NCI-H2081 treated with DMSO at 0.1 percent for 48 hours (cell line): ENCODE measurements at regions not wholly inside any gene's neighbourhood (a gene's known extent, or its start where the extent isn't known, plus 50 kb on each side); places are given as distances from the start of the nearest gene placed in this dataset.
"Not testable (repeated sequence)": the region's sequence is repeated elsewhere in the genome, so short reads cannot be mapped to it uniquely, and the experiment has no call there.

Source experiments
- DNase-seq: peaks from one replicate; lab custom pipeline; 2025; lab: John Stamatoyannopoulos, UW

DNA sequence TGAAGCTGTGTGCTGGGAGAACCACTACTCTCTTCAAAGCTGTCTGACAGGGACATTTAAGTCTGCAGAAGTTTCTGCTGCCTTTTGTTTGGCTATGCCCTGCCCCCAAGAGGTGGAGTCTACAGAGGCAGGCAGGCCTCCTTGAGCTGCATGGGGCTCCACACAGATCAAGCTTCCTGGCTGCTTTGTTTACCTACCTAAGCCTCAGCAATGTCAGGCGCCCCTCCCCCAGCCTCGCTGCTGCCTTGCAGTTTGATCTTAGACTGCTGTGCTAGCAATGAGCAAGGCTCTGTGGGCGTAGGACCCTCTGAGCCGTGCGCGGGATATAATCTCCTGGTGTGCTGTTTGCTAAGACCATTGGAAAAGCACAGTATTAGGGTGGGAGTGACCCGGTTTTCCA, 103.3 kb upstream of the SALL1 start:
- not testable (repeated sequence) for DNase-seq

GRCh38 chr16:51248217-51248616, 97.1 kb upstream of the SALL1 start:
- DNase-seq: no peak

DNA sequence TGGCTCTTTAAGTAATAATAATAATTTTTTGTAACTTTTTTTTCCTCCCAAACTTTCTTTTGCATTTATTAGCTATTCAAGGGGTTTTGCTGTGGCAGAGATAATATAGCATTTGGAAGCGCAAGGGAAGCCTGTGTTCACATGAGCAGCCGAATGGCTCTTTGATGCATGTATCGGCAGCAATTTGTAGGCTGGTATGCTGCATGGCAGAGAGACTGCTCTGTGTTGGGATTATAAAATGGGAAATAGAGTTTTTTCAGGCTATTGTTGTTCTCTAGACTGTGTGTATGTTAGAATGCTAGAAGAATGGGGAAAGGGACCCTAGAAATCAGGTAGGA, 94.6 kb upstream of the SALL1 start:
- DNase-seq: no peak

DNA sequence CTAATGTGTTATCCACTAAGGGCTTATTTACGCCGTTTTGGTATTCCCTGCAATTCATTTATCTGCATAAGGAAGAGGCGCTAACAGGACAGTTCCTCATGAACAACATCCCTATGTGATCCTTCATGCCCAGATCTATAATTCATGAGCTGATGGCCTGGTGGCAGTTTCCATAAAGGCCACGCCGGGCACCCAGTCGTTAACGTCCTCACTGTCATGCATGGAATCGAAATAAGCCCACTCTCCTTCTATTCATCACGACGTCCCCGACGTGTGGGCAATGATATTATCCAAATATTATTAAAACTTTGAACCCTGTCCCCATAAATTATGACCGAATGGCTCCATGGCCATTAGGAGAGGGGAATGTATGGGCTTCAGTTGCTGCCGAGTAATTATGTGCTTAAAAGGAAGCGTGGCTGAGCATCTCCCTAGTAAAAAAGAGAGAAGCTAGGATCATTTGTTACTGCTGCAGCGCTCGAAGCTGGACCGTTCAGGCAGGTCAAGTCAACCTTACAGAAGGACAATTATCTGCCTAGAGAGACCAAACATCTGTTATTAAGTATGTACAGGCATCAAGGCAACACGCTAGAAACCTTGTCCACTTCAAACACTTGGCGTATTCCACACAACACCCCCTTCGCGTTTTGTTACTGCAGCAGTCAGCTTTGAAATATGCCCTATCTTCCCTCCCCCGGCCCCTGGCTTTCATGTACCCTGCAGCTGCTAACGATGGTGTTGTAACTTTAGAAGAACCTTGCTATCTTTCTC, 94.0 kb upstream of the SALL1 start:
- DNase-seq: no peak

DNA sequence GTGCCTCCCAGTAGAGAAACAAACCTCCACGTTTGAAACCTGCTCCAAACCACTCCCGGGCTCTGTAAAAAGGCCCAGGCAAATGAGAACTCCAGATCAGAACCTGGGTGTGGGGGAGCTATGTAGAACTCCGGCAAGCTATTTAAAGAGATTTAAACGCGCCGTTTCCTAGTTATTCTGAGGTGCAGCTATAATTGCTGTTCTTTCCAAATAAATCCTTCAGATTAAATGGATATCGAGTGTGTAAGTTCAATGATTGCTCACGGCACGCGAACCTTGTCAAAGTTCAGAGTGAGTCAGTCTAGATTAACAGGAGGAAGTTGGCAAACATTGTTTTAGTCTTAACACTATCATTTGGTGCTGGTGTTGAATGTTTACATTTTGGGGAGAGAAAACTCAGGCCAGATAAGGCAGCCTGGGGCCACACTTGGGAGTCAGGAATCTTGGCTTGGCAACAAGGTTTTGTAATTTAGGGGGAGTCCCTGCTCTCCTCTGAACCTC, 92.9 kb upstream of the SALL1 start:
- no peak for DNase-seq

- DNase-seq: no peak
Observed at GRCh38 chr16:51242296-51242994, 91.4 kb upstream of the SALL1 start.

- DNase-seq: no peak
Observed at GRCh38 chr16:51239196-51239595, 88.1 kb upstream of the SALL1 start.

GRCh38 chr16:51237861-51238378, 86.8 kb upstream of the SALL1 start:
- no peak for DNase-seq

DNA sequence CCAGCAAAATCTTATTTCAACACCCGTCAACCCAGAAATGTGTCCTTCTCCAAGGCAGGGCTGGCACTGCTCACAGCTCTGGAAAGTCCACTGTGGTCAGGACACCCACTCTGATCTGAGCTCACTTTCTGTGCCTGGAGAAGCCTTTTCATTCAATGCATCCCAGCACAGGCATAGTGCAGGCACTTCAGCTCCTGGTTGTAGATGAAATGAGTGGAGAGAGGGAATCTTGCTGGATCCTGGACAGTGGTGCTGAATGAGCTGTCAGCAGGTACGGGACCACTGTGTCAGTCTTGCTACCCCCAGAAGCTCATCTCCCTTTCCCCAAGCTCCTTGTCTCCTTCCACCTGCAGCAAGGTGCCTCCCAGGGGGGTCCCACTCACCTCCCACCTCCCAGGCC, 86.1 kb upstream of the SALL1 start:
- no peak for DNase-seq

- DNase-seq: no peak
Observed at GRCh38 chr16:51236583-51236982, 85.5 kb upstream of the SALL1 start.

DNA sequence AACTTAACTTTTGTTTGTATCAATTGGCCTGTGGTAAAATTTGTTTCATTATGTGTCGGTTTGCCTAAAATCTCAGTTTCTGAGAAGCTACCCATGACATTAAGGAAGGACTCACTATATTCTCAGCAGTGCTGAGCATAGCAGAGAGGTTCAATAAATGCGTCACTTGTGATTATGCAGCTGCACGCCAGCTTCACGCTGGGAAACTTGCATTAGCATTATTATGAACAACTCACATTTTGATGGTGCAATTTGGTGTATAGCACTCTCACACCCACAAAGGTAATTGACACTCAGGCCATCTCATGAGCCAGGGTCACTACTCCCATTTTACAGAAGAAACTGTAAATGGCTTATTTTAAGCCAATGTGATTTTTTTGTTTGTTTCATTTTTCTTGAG, 80.6 kb upstream of the SALL1 start:
- no peak for DNase-seq

DNA sequence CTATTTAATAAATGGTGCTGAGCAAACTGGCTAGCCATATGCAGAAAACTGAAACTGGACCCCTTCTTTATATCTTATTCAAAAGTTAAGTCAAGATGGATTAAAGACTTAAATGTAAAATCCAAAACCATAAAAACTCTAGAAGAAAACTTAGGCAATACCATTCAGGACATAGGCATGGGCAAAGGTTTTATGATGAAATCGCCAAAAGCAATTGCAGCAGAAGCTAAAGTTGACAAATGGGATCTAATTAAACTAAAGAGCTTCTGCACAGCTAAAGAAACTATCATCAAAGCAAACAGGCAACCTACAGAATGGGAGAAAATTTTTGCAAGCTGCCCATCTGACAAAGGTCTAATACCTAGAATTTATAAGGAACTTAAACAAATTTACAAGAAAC, 79.0 kb upstream of the SALL1 start:
- not testable (repeated sequence) for DNase-seq

- no peak for DNase-seq
Observed at GRCh38 chr16:51228097-51228659, 77.1 kb upstream of the SALL1 start.

DNA sequence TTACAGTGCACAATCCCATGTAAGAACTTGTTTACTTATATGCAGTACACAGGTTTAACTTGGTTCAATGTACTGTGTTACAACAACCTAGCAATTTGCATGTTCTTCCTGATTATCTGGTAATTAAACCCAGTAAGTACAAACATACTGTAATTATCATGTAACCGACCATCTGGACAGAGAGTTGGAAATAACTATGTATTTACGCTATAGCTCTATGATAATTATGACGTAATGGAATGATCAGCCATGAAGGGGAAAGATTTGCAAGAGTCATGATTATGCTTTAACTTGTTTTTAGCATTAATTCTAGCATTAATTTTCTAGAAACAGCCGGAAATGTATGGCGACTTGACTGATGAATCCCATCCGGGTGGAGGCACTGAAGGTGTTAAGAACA, 74.8 kb upstream of the SALL1 start:
- peak; percentile 61 for DNase-seq

GRCh38 chr16:51224317-51224716, 73.2 kb upstream of the SALL1 start:
- DNase-seq: no peak

- DNase-seq: no peak
Observed at GRCh38 chr16:51222016-51222415, 70.9 kb upstream of the SALL1 start.

GRCh38 chr16:51211148-51211547, 60.1 kb upstream of the SALL1 start:
- no peak for DNase-seq

DNA sequence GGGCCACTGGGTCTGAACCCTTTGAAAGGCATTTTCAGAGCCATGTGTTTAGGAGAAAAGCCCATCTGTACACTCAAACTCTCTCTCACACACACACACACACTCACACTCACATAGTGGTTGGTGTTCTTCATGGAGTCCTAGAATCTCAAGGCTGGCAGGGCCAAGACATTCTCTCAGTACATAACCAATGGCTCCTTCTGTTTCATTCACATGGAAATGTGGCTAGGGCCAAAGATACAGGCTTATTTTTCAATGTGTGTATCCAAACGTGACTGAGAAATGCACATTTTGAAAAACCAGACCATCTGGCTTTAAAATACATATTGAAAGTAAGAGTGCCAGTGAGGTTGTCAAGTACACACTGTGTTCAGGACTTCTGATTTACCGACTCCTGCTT, 59.0 kb upstream of the SALL1 start:
- no peak for DNase-seq

- DNase-seq: no peak
Observed at GRCh38 chr16:51201604-51202003, 50.5 kb upstream of the SALL1 start.
